ENCODE measurements at regions not wholly inside any gene's neighbourhood (a gene's known extent, or its start where the extent isn't known, plus 50 kb on each side); places are given as distances from the start of the nearest gene placed in this dataset.

GRCh38 chr4:66574145-66574978 lies 904.1 kb upstream of the EPHA5 start:
- DNase-seq (ENCODE audit: low read depth, low spot score) = no peak

GRCh38 chr4:66572949-66573348 lies 902.7 kb upstream of the EPHA5 start:
- FAIRE-seq = no peak

More at GRCh38 chr4:66574145-66574978, 904.1 kb upstream of the EPHA5 start:
- H3K4me3 ChIP-seq (replicated peaks in 1 of 3; ENCODE audit: insufficient read depth in 1 of 3, low read depth in 1 of 3, low read length in 3 of 3) = no peak overlapping the region
- no peaks in the 10 kb centered on the region for H3K79me2 ChIP-seq (ENCODE audit: control insufficient read depth, insufficient read depth, low read length)
- no peak overlapping the region for H2AFZ ChIP-seq (ENCODE audit: low read depth, low read length)
- no peaks in the 10 kb centered on the region for H3K9me3 ChIP-seq (replicated peaks; ENCODE audit: control insufficient read depth, insufficient read depth, low read length)
- no peak for FAIRE-seq
- no peaks in the 10 kb centered on the region for H4K20me1 ChIP-seq (replicated peaks; ENCODE audit: control insufficient read depth, extremely low read depth, insufficient read depth, low read length)
- dilution Hi-C loops (cut with MboI; ENCODE audit: extremely low pct_ligation_motif_present, low sequenced_read_pairs) = no loop called here
- no peak overlapping the region for H3K27ac ChIP-seq (ENCODE audit: insufficient read depth, low read depth, low read length)
- no peaks in the 10 kb centered on the region for H3K27me3 ChIP-seq (ENCODE audit: control insufficient read depth in 2 of 2, insufficient read depth in 2 of 2, low read length in 2 of 2)
- intact Hi-C loops (cut with micrococcal nuclease) = no loop called here
- BruUV-seq (replicated peaks) = no TSS peak
- TF ChIP-seq EZH2 (IDR thresholded peaks at IDR 0.05; ENCODE audit: borderline replicate concordance, low read depth, low read length, severe bottlenecking) (no peak), POLR2A (IDR thresholded peaks at IDR 0.05; ENCODE audit: low read depth, low read length) (no peak), POLR2AphosphoS5 (IDR thresholded peaks at IDR 0.05; ENCODE audit: insufficient read depth, low read depth, low read length) (no peak), MYC (IDR thresholded peaks at IDR 0.05; ENCODE audit: low read depth, low read length) (no peak), JUN (IDR thresholded peaks at IDR 0.05; ENCODE audit: borderline replicate concordance, insufficient read depth, insufficient read length, low read depth) (no peak)
- no peaks in the 10 kb centered on the region for H3K36me3 ChIP-seq (ENCODE audit: control insufficient read depth in 2 of 2, extremely low read depth in 1 of 2, insufficient read depth in 2 of 2, low read length in 2 of 2)
- ChIA-PET CTCF (no interaction called here), POLR2A (no interaction called here)
- no peak overlapping the region for H3K9ac ChIP-seq (replicated peaks; ENCODE audit: extremely low read depth, insufficient read depth, low read length)
- no peak overlapping the region for H3K4me2 ChIP-seq (ENCODE audit: insufficient read depth, low read length)
- no peaks in the 10 kb centered on the region for H3K9me1 ChIP-seq (replicated peaks; ENCODE audit: control insufficient read depth, extremely low read depth, insufficient read depth, low read length)
- no peaks in the 10 kb centered on the region for H3K4me1 ChIP-seq (ENCODE audit: control insufficient read depth, extremely low read depth, insufficient read depth, low read length)

More at GRCh38 chr4:66572949-66573348, 902.7 kb upstream of the EPHA5 start:
- no peaks in the 10 kb centered on the region for H3K36me3 ChIP-seq (ENCODE audit: control insufficient read depth in 2 of 2, extremely low read depth in 1 of 2, insufficient read depth in 2 of 2, low read length in 2 of 2)
- CTCF ChIA-PET = interaction anchor here (0.9 to 1.2 kb wide), 2 partner anchors 11 to 35 kb away, joined by 3 to 4 read pairs; no protein-coding TSS in a partner anchor
- H3K4me1 ChIP-seq (ENCODE audit: control insufficient read depth, extremely low read depth, insufficient read depth, low read length) = no peaks in the 10 kb centered on the region
- TF ChIP-seq FOS (IDR thresholded peaks at IDR 0.05; ENCODE audit: borderline replicate concordance, insufficient read depth, low read length) (no peak), JUN (IDR thresholded peaks at IDR 0.05; ENCODE audit: borderline replicate concordance, insufficient read depth, insufficient read length, low read depth) (no peak), CTCF (IDR thresholded peaks at IDR 0.05; ENCODE audit: extremely low read depth in 1 of 2, insufficient read depth in 1 of 2, low read depth in 1 of 2, low read length in 2 of 2) (no peak), EZH2 (IDR thresholded peaks at IDR 0.05; ENCODE audit: borderline replicate concordance, low read depth, low read length, severe bottlenecking) (no peak), GATA2 (IDR thresholded peaks at IDR 0.05; ENCODE audit: insufficient read depth, insufficient read length, low read depth, low read length) (no peak), POLR2AphosphoS5 (IDR thresholded peaks at IDR 0.05; ENCODE audit: insufficient read depth, low read depth, low read length) (no peak), MYC (IDR thresholded peaks at IDR 0.05; ENCODE audit: low read depth, low read length) (no peak), POLR2A (IDR thresholded peaks at IDR 0.05; ENCODE audit: low read depth, low read length) (no peak)
- intact Hi-C loops (cut with micrococcal nuclease) = no loop called here
- H3K79me2 ChIP-seq (ENCODE audit: control insufficient read depth, insufficient read depth, low read length) = no peaks in the 10 kb centered on the region
- H3K9ac ChIP-seq (replicated peaks; ENCODE audit: extremely low read depth, insufficient read depth, low read length) = no peak overlapping the region
- H3K9me3 ChIP-seq (replicated peaks; ENCODE audit: control insufficient read depth, insufficient read depth, low read length) = no peaks in the 10 kb centered on the region
- no peak overlapping the region for H2AFZ ChIP-seq (ENCODE audit: low read depth, low read length)
- no peak overlapping the region for H3K27ac ChIP-seq (ENCODE audit: insufficient read depth, low read depth, low read length)
- POLR2A ChIA-PET = no interaction called here
- no TSS peak for BruUV-seq (replicated peaks)
- no peaks in the 10 kb centered on the region for H4K20me1 ChIP-seq (replicated peaks; ENCODE audit: control insufficient read depth, extremely low read depth, insufficient read depth, low read length)
- H3K4me2 ChIP-seq (ENCODE audit: insufficient read depth, low read length) = no peak overlapping the region
- no peaks in the 10 kb centered on the region for H3K27me3 ChIP-seq (ENCODE audit: control insufficient read depth in 2 of 2, insufficient read depth in 2 of 2, low read length in 2 of 2)
- no peak overlapping the region for H3K4me3 ChIP-seq (replicated peaks in 1 of 3; ENCODE audit: insufficient read depth in 1 of 3, low read depth in 1 of 3, low read length in 3 of 3)
- no peaks in the 10 kb centered on the region for H3K9me1 ChIP-seq (replicated peaks; ENCODE audit: control insufficient read depth, extremely low read depth, insufficient read depth, low read length)
- dilution Hi-C loops (cut with MboI; ENCODE audit: extremely low pct_ligation_motif_present, low sequenced_read_pairs) = no loop called here
- DNase-seq (ENCODE audit: low read depth, low spot score) = no peak

Measured in endothelial cell of umbilical vein (primary cell).